Liver (tissue), 8 donors: ENCODE measurements at regions not wholly inside any gene's neighbourhood (a gene's known extent, or its start where the extent isn't known, plus 50 kb on each side); places are given as distances from the start of the nearest gene placed in this dataset.

Experiments used
- DNase-seq: peaks from one replicate; pipeline ENCODE4 v3.0.0-alpha.2; 2017; ENCODE audit warnings: low spot score
- H3K27ac ChIP-seq, 2 donors: one replicate each; pipeline ENCODE4 v1.7.0; 2013; ENCODE audit warnings: inconsistent platforms in 2 of 2, low read length in 2 of 2, control low read depth in 1 of 2, low read depth in 1 of 2, mild to moderate bottlenecking in 1 of 2
- H3K27me3 ChIP-seq, 4 donors: one replicate each; pipeline versions ENCODE4 v1.6.1 to v1.7.0; 2013; ENCODE audit warnings: low read length in 3 of 4, inconsistent platforms in 1 of 4, mild to moderate bottlenecking in 1 of 4, moderate library complexity in 1 of 4; ENCODE audit not compliant: control insufficient read depth in 4 of 4, insufficient read depth in 4 of 4
- H3K36me3 ChIP-seq, 4 donors: one replicate each; pipeline versions ENCODE4 v1.6.1 to v1.7.0; 2013; ENCODE audit warnings: low read length in 3 of 4, mild to moderate bottlenecking in 3 of 4, low read depth in 1 of 4, moderate library complexity in 1 of 4; ENCODE audit not compliant: control insufficient read depth in 4 of 4, insufficient read depth in 3 of 4
- H3K4me1 ChIP-seq, 4 donors: one replicate each; pipeline versions ENCODE4 v1.6.1 to v1.7.0; 2013; ENCODE audit warnings: low read length in 3 of 4, mild to moderate bottlenecking in 3 of 4, moderate library complexity in 1 of 4; ENCODE audit not compliant: control insufficient read depth in 4 of 4, insufficient read depth in 4 of 4
- H3K4me3 ChIP-seq, 3 donors: one replicate each; pipeline versions ENCODE4 v1.6.1 to v1.7.0; 2013; ENCODE audit warnings: low read length in 3 of 3, control low read depth in 1 of 3, low read depth in 1 of 3, mild to moderate bottlenecking in 1 of 3
- H3K9ac ChIP-seq, 2 donors: one replicate each; pipeline ENCODE4 v1.7.0; 2013; ENCODE audit warnings: low read length in 2 of 2, mild to moderate bottlenecking in 2 of 2, moderate library complexity in 2 of 2, control low read depth in 1 of 2, low read depth in 1 of 2
- H3K9me3 ChIP-seq, 4 donors: one replicate each; pipeline versions ENCODE4 v1.6.1 to v1.7.0; 2013; ENCODE audit warnings: low read length in 3 of 4; ENCODE audit not compliant: control insufficient read depth in 4 of 4
- EGR1 ChIP-seq, 2 donors: IDR thresholded peaks; 2 replicates each; pipeline ENCODE4 v1.6.1; 2016 to 2018; ENCODE audit warnings: antibody characterized with exemption in 2 of 2, low read depth in 2 of 2
- FOXA1 ChIP-seq: IDR thresholded peaks from 2 replicates; pipeline ENCODE4 v1.6.1; 2016; ENCODE audit warnings: antibody characterized with exemption
- FOXA2 ChIP-seq: IDR thresholded peaks from 2 replicates; pipeline ENCODE4 v1.6.1; 2016; ENCODE audit warnings: antibody characterized with exemption
- GABPA ChIP-seq, 2 donors: IDR thresholded peaks in 1 of 2; conservative IDR thresholded peaks in 1 of 2; 2 replicates each; pipeline ENCODE4 v1.6.1; 2016; ENCODE audit warnings: antibody characterized with exemption in 2 of 2, mild to moderate bottlenecking in 1 of 2, moderate library complexity in 1 of 2
- HNF4A ChIP-seq, 2 donors: conservative IDR thresholded peaks; 2 replicates each; pipeline ENCODE4 v1.6.1; 2016; ENCODE audit warnings: antibody characterized with exemption in 2 of 2, mild to moderate bottlenecking in 2 of 2
- HNF4G ChIP-seq: IDR thresholded peaks from 2 replicates; pipeline ENCODE4 v1.6.1; 2016; ENCODE audit warnings: antibody characterized with exemption
- JUND ChIP-seq, 2 donors: IDR thresholded peaks; 2 replicates each; pipeline ENCODE4 v1.6.1; 2016; ENCODE audit warnings: antibody characterized with exemption in 2 of 2
- NR2F2 ChIP-seq: IDR thresholded peaks from 2 replicates; pipeline ENCODE4 v1.6.1; 2016; ENCODE audit warnings: antibody characterized with exemption
- RAD21 ChIP-seq, 2 donors: IDR thresholded peaks; 2 replicates each; pipeline ENCODE4 v1.6.1; 2016; ENCODE audit warnings: antibody characterized with exemption in 2 of 2, mild to moderate bottlenecking in 2 of 2
- RXRA ChIP-seq, 2 donors: IDR thresholded peaks; 2 replicates each; pipeline ENCODE4 v1.6.1; 2017 to 2018; ENCODE audit warnings: antibody characterized with exemption in 2 of 2, mild to moderate bottlenecking in 1 of 2
- SP1 ChIP-seq: IDR thresholded peaks from 2 replicates; pipeline ENCODE4 v1.6.1; 2018; ENCODE audit warnings: antibody characterized with exemption, mild to moderate bottlenecking
- TAF1 ChIP-seq: conservative IDR thresholded peaks from 2 replicates; pipeline ENCODE4 v1.6.1; 2016; ENCODE audit warnings: antibody characterized with exemption, mild to moderate bottlenecking
- YY1 ChIP-seq: IDR thresholded peaks from 2 replicates; pipeline ENCODE4 v1.6.1; 2016; ENCODE audit warnings: antibody characterized with exemption, mild to moderate bottlenecking
- WGBS: extraction: QIAGEN DNeasy Blood & Tissue Kit; methylation state at CpG from one replicate; pipeline ENCODE4 v1.1.7; 2013; 5-methylcytosine and 5-hydroxymethylcytosine counted together
- TF ChIP-seq, protein P1 (sequence below): IDR thresholded peaks from 2 replicates; pipeline ENCODE4 v1.6.1; 2016; ENCODE audit warnings: antibody characterized with exemption
- TF ChIP-seq, protein P2 (sequence below): fragments of 150-350 bp; IDR thresholded peaks from 2 replicates; pipeline ENCODE4 v1.5.1; 2017; ENCODE audit warnings: improper control_type of control experiment, low read depth, low read length; ENCODE audit not compliant: missing input control
- TF ChIP-seq, protein P3 (sequence below): IDR thresholded peaks from 2 replicates; pipeline ENCODE4 v1.6.1; 2016; ENCODE audit warnings: antibody characterized with exemption
- TF ChIP-seq, protein P4 (sequence below): IDR thresholded peaks from 2 replicates; pipeline ENCODE4 v1.6.1; 2016; ENCODE audit warnings: antibody characterized with exemption
- TF ChIP-seq, protein P5 (sequence below): IDR thresholded peaks from 2 replicates; pipeline ENCODE4 v1.6.1; 2016; ENCODE audit warnings: antibody characterized with exemption, mild to moderate bottlenecking
- donor health status: healthy.
- donor health status: healthy.
- donor health status: healthy.
- donor health status: healthy.
- donor health status: healthy.

DNA sequence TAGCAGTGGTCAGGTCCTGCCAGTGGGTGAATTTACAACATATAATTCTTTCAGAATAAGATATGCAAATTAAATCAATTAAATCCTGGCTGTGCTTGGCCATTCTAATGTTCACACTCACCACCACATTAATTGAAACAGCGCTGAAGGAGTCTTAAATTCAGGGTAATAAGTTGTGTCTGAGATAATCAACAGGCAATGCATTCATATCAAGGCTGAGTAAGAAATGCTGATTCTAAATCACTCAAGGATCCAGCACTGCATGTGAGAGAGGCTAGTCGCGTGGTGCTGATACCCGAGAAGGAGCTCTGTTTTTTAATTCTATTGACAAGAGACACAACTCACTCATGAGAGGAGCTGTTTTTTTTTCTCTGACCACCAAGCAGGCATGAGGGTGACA lies 588.8 kb upstream of the ADAMTS9 start:
- no peaks in the 10 kb centered on the region for H3K36me3 ChIP-seq
- H3K27me3 ChIP-seq = no peaks in the 10 kb centered on the region
- H3K9me3 ChIP-seq = no peaks in the 10 kb centered on the region
- H3K27ac ChIP-seq = no peak overlapping the region
- no peak overlapping the region for H3K4me3 ChIP-seq
- TF ChIP-seq GABPA (IDR thresholded peaks at IDR 0.05 in 1 of 2, conservative IDR thresholded peaks at IDR 0.05 in 1 of 2) (no peak), RAD21 (IDR thresholded peaks at IDR 0.05) (no peak), SP1 (no peak), NR2F2 (no peak), FOXA2 (no peak), HNF4G (no peak), RXRA (IDR thresholded peaks at IDR 0.05) (no peak), YY1 (no peak), TAF1 (no peak), FOXA1 (no peak), HNF4A (conservative IDR thresholded peaks at IDR 0.05) (no peak), JUND (IDR thresholded peaks at IDR 0.05) (no peak), EGR1 (IDR thresholded peaks at IDR 0.05; ENCODE audit: low read depth in 2 of 2) (no peak)
- TF ChIP-seq, protein P1, sequence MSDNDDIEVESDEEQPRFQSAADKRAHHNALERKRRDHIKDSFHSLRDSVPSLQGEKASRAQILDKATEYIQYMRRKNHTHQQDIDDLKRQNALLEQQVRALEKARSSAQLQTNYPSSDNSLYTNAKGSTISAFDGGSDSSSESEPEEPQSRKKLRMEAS = no peak
- TF ChIP-seq, protein P2, sequence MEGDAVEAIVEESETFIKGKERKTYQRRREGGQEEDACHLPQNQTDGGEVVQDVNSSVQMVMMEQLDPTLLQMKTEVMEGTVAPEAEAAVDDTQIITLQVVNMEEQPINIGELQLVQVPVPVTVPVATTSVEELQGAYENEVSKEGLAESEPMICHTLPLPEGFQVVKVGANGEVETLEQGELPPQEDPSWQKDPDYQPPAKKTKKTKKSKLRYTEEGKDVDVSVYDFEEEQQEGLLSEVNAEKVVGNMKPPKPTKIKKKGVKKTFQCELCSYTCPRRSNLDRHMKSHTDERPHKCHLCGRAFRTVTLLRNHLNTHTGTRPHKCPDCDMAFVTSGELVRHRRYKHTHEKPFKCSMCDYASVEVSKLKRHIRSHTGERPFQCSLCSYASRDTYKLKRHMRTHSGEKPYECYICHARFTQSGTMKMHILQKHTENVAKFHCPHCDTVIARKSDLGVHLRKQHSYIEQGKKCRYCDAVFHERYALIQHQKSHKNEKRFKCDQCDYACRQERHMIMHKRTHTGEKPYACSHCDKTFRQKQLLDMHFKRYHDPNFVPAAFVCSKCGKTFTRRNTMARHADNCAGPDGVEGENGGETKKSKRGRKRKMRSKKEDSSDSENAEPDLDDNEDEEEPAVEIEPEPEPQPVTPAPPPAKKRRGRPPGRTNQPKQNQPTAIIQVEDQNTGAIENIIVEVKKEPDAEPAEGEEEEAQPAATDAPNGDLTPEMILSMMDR = no peak
- TF ChIP-seq, protein P3, sequence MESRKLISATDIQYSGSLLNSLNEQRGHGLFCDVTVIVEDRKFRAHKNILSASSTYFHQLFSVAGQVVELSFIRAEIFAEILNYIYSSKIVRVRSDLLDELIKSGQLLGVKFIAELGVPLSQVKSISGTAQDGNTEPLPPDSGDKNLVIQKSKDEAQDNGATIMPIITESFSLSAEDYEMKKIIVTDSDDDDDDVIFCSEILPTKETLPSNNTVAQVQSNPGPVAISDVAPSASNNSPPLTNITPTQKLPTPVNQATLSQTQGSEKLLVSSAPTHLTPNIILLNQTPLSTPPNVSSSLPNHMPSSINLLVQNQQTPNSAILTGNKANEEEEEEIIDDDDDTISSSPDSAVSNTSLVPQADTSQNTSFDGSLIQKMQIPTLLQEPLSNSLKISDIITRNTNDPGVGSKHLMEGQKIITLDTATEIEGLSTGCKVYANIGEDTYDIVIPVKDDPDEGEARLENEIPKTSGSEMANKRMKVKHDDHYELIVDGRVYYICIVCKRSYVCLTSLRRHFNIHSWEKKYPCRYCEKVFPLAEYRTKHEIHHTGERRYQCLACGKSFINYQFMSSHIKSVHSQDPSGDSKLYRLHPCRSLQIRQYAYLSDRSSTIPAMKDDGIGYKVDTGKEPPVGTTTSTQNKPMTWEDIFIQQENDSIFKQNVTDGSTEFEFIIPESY = no peak
- TF ChIP-seq, protein P4, sequence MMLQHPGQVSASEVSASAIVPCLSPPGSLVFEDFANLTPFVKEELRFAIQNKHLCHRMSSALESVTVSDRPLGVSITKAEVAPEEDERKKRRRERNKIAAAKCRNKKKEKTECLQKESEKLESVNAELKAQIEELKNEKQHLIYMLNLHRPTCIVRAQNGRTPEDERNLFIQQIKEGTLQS = no peak
- TF ChIP-seq, protein P5, sequence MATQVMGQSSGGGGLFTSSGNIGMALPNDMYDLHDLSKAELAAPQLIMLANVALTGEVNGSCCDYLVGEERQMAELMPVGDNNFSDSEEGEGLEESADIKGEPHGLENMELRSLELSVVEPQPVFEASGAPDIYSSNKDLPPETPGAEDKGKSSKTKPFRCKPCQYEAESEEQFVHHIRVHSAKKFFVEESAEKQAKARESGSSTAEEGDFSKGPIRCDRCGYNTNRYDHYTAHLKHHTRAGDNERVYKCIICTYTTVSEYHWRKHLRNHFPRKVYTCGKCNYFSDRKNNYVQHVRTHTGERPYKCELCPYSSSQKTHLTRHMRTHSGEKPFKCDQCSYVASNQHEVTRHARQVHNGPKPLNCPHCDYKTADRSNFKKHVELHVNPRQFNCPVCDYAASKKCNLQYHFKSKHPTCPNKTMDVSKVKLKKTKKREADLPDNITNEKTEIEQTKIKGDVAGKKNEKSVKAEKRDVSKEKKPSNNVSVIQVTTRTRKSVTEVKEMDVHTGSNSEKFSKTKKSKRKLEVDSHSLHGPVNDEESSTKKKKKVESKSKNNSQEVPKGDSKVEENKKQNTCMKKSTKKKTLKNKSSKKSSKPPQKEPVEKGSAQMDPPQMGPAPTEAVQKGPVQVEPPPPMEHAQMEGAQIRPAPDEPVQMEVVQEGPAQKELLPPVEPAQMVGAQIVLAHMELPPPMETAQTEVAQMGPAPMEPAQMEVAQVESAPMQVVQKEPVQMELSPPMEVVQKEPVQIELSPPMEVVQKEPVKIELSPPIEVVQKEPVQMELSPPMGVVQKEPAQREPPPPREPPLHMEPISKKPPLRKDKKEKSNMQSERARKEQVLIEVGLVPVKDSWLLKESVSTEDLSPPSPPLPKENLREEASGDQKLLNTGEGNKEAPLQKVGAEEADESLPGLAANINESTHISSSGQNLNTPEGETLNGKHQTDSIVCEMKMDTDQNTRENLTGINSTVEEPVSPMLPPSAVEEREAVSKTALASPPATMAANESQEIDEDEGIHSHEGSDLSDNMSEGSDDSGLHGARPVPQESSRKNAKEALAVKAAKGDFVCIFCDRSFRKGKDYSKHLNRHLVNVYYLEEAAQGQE = no peak
- no peak overlapping the region for H3K9ac ChIP-seq
- H3K4me1 ChIP-seq = no peaks in the 10 kb centered on the region
- WGBS = 91% methylated on average over 4 of the region's 4 CpGs
- no peak for DNase-seq

DNA sequence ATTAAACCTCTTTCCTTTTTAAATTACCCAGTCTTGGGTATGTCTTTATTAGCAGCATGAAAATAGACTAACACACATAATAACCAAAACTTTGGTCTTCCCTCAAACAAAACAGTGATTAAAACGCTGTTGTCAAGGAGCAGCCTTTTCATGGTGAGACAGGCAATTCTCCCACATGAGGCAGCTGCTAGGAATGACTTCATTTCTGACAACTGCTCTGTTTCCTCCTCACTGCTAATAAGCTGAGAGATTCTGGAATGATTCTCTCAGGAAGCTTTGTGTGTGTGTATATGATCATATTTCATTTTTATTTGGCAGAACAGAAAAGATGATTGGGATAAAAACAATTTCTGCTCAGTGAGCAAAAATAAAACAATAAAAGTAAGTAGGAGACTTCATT lies 580.6 kb upstream of the ADAMTS9 start:
- H3K36me3 ChIP-seq = no peaks in the 10 kb centered on the region
- H3K27me3 ChIP-seq = no peaks in the 10 kb centered on the region
- H3K4me3 ChIP-seq = no peak overlapping the region
- 82% methylated on average over 1 of the region's 1 CpG for WGBS
- no peak for DNase-seq
- no peak overlapping the region for H3K9ac ChIP-seq
- H3K4me1 ChIP-seq = no peaks in the 10 kb centered on the region
- no peak overlapping the region for H3K27ac ChIP-seq
- H3K9me3 ChIP-seq = no peaks in the 10 kb centered on the region
- TF ChIP-seq SP1 = no peak
- no peak for TF ChIP-seq HNF4G
- no peak for TF ChIP-seq FOXA2
- no peak for TF ChIP-seq EGR1 (IDR thresholded peaks at IDR 0.05; ENCODE audit: low read depth in 2 of 2)
- TF ChIP-seq, protein P4 = no peak
- TF ChIP-seq, protein P1 = no peak
- TF ChIP-seq NR2F2 = no peak
- no peak for TF ChIP-seq JUND (IDR thresholded peaks at IDR 0.05)
- TF ChIP-seq TAF1 = no peak
- TF ChIP-seq, protein P5 = no peak
